Uterus (tissue), 3 donors: ENCODE measurements at regions not wholly inside any gene's neighbourhood (a gene's known extent, or its start where the extent isn't known, plus 50 kb on each side); places are given as distances from the start of the nearest gene placed in this dataset.

Source experiments
- DNase-seq, 2 donors: peaks; one replicate each; pipeline ENCODE4 v3.0.0-alpha.2; 2019 to 2020
- H3K27ac ChIP-seq, 2 donors: fragments of 200-600 bp; sonication (generic); 1 replicate in 1 of 2; 2 replicates in 1 of 2; pipeline ENCODE4 v1.5.1; 2016 to 2018
- H3K27me3 ChIP-seq, 2 donors: fragments of 200-600 bp; sonication (generic); one replicate each; pipeline ENCODE4 v1.5.1; 2018 to 2019; ENCODE audit warnings: control low read depth in 1 of 2
- H3K36me3 ChIP-seq, 2 donors: fragments of 200-600 bp; sonication (generic); one replicate each; pipeline ENCODE4 v1.5.1; 2019; ENCODE audit warnings: control low read depth in 1 of 2
- H3K4me1 ChIP-seq, 2 donors: fragments of 200-600 bp; sonication (generic); one replicate each; pipeline ENCODE4 v1.5.1; 2018 to 2019; ENCODE audit warnings: control low read depth in 1 of 2
- H3K4me3 ChIP-seq, 2 donors: fragments of 200-600 bp; sonication (generic); 1 replicate in 1 of 2; 2 replicates in 1 of 2; pipeline ENCODE4 v1.5.1; 2018 to 2019; ENCODE audit warnings: mild to moderate bottlenecking in 1 of 2
- H3K9me3 ChIP-seq, 2 donors: fragments of 200-600 bp; sonication (generic); one replicate each; pipeline ENCODE4 v1.5.1; 2019; ENCODE audit warnings: control low read depth in 1 of 2
- POLR2A ChIP-seq, 2 donors: fragments of 450-650 bp; IDR thresholded peaks; one replicate each; pipeline ENCODE4 v1.6.1; 2016; ENCODE audit warnings: antibody characterized with exemption in 2 of 2, mild to moderate bottlenecking in 1 of 2, moderate library complexity in 1 of 2
- intact Hi-C: fragments of 100-400 bp; cut with DNase I; formaldehyde crosslinking; loops from one replicate; pipeline ENCODE4 v1.15.1; 2023; ENCODE audit warnings: low total_unique reads
- TF ChIP-seq, protein P1 (sequence below), 4 experiments: fragments of 200-600 bp in 2 of 4; fragments of 450-650 bp in 2 of 4; sonication (generic) in 2 of 4; IDR thresholded peaks; one replicate each; pipeline ENCODE4 v1.5.1; 2016 to 2019; ENCODE audit warnings: antibody characterized with exemption in 4 of 4, mild to moderate bottlenecking in 2 of 4, moderate library complexity in 1 of 4
- donor health status: DM: yes; HTN: yes; CAD: no.

DNA sequence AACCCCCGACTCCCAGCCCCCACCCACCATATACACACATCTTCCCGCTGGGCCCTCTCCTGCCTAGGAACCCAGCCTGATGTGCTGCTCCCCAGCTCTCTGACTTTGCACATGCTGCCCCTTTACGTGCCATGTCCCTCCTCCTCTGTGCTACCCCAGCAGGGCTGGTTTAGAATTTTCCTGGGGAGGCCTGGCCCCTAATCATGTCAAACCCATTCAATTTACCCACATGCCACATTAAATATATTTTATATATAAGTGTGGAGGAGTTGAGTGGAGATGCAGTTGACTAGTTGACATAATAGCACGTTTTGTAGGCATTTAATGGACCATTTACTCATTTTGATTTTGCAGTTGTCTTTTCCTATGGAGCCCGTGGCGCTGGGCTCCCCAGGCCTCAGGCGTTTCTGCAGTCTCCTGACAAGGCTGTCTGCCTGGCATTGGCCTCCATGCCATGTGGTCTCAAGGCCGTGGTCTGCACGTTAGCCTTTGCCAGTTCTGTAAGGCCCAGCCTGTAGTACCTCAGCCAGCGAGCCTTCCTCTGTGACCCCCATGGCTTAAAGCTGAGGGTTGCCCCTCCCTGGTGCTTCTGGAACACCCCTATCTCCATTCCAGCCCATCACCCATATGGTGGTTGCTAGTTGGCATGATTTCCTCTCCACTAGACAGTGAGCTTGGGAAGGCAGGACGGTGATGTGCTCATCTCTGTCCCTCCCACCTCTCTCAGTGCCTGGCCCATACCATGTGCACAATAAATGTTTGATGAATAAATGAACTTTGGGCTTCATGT, 155.8 kb downstream of the TLE3 start:
- H3K27me3 ChIP-seq = no peaks in the 10 kb centered on the region
- no peak overlapping the region for H3K4me3 ChIP-seq
- no peak for DNase-seq
- no peaks in the 10 kb centered on the region for H3K4me1 ChIP-seq
- no peak overlapping the region for H3K27ac ChIP-seq
- TF ChIP-seq, protein P1, sequence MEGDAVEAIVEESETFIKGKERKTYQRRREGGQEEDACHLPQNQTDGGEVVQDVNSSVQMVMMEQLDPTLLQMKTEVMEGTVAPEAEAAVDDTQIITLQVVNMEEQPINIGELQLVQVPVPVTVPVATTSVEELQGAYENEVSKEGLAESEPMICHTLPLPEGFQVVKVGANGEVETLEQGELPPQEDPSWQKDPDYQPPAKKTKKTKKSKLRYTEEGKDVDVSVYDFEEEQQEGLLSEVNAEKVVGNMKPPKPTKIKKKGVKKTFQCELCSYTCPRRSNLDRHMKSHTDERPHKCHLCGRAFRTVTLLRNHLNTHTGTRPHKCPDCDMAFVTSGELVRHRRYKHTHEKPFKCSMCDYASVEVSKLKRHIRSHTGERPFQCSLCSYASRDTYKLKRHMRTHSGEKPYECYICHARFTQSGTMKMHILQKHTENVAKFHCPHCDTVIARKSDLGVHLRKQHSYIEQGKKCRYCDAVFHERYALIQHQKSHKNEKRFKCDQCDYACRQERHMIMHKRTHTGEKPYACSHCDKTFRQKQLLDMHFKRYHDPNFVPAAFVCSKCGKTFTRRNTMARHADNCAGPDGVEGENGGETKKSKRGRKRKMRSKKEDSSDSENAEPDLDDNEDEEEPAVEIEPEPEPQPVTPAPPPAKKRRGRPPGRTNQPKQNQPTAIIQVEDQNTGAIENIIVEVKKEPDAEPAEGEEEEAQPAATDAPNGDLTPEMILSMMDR (IDR thresholded peaks at IDR 0.05) = no peak
- TF ChIP-seq POLR2A (IDR thresholded peaks at IDR 0.05) = no peak
- no peaks in the 10 kb centered on the region for H3K9me3 ChIP-seq
- intact Hi-C loops = no loop called here
- H3K36me3 ChIP-seq = no peaks in the 10 kb centered on the region

DNA sequence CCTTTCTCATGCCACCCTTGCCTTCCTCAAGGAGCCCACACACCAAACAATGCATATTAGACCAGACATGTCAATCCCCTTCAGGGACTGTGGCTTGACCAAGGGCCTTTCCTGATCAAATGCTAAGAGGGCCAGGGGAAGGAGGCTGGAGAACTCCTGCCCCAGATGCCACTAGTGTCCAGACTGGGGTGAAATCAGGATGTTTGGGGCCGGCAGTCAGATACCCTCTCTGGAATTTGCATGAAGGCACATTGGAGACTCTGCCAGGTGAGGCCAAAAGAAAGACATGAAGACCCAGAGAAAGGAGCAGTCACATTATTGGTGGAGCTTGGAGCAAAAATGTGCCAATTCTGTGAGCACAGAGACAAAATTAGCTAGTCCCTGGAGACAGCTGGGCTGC, 154.1 kb downstream of the TLE3 start:
- no peaks in the 10 kb centered on the region for H3K9me3 ChIP-seq
- no peaks in the 10 kb centered on the region for H3K4me1 ChIP-seq
- intact Hi-C loops = no loop called here
- no peaks in the 10 kb centered on the region for H3K36me3 ChIP-seq
- H3K27me3 ChIP-seq = no peaks in the 10 kb centered on the region
- TF ChIP-seq, protein P1 (IDR thresholded peaks at IDR 0.05) = no peak
- no peak for TF ChIP-seq POLR2A (IDR thresholded peaks at IDR 0.05)
- H3K27ac ChIP-seq = no peak overlapping the region
- no peak for DNase-seq
- H3K4me3 ChIP-seq = no peak overlapping the region

DNA sequence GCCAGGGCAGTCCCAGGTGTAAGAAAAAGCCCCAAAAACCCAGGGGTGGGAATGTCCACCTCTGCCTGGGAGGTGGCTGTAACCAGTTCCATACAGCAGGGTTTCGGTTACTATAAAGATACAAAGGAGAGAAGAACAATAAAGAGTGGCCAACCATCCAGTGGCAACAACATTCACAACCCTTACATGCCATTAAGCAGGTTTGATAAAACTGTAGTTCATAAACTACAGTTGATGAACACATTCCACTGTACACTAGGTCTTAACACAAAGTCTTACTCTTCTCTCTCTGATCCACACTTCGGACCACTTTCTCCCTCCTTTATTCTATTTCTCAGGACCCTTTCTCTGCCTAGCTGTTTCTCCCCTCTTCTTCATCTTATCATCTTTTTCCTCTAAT, 152.0 kb downstream of the TLE3 start:
- Histone ChIP-seq H3K27me3 (no peaks in the 10 kb centered on the region), H3K36me3 (no peaks in the 10 kb centered on the region), H3K27ac (no peak overlapping the region), H3K4me1 (no peaks in the 10 kb centered on the region), H3K4me3 (no peak overlapping the region), H3K9me3 (no peaks in the 10 kb centered on the region)
- no peak for DNase-seq
- intact Hi-C loops = no loop called here
- TF ChIP-seq, protein P1 (IDR thresholded peaks at IDR 0.05) = no peak
- TF ChIP-seq POLR2A (IDR thresholded peaks at IDR 0.05) = no peak

DNA sequence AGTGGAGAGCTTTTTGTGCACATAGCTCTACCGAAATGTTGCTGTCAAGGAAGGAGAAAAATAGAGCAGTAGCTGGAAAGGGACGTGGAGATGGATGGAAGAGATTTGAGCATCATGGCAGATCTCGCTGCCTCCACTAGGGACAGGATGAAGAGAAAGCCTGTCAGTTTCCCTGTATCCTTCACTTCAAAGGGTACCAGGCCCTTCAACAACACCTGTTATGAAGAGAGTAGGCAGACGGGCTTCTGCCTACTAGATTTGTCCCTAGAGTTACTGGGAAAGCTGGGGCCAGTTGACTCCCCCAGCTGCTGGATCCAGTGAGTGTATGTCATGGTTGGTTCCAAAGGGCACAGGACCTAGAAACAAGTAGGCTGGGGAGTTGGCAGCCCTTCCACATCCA, 150.8 kb downstream of the TLE3 start:
- DNase-seq = no peak
- Histone ChIP-seq H3K27me3 (no peaks in the 10 kb centered on the region), H3K4me3 (no peak overlapping the region), H3K27ac (no peak overlapping the region), H3K9me3 (no peaks in the 10 kb centered on the region), H3K4me1 (no peaks in the 10 kb centered on the region), H3K36me3 (no peaks in the 10 kb centered on the region)
- no peak for TF ChIP-seq POLR2A (IDR thresholded peaks at IDR 0.05)
- TF ChIP-seq, protein P1 (IDR thresholded peaks at IDR 0.05) = no peak
- intact Hi-C loops = no loop called here

DNA sequence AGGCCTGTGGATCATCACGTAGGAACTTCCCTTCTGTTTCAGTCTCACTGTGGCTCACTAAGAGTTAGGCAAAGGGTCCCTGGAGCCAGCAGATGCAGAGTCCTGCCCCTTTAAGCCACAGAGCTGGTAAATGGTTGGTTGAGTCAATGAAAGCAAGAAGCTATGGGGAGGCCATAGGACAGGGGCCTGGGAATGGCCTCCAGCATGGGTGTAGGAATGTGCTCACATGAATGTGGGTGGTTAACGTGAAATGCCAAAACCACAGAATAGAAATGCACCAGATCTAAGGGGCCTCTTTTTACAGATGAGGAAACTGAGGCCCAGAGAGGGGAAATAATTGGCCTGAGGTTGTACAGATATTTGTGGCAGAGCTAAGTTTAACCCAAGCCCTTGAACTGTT, 150.3 kb downstream of the TLE3 start:
- Histone ChIP-seq H3K27ac (no peak overlapping the region), H3K9me3 (no peaks in the 10 kb centered on the region), H3K4me1 (no peaks in the 10 kb centered on the region), H3K36me3 (no peaks in the 10 kb centered on the region), H3K27me3 (no peaks in the 10 kb centered on the region), H3K4me3 (no peak overlapping the region)
- intact Hi-C loops = no loop called here
- no peak for TF ChIP-seq POLR2A (IDR thresholded peaks at IDR 0.05)
- TF ChIP-seq, protein P1 (IDR thresholded peaks at IDR 0.05) = no peak
- no peak for DNase-seq
